Mesenchymal stem cell (in vitro differentiated cells and primary cell): ENCODE measurements at regions not wholly inside any gene's neighbourhood (a gene's known extent, or its start where the extent isn't known, plus 50 kb on each side); places are given as distances from the start of the nearest gene placed in this dataset.
A peak's percentile ranks its signal among the peaks of the same experiment; 100 is the strongest.

Experiments used
- DNase-seq: peaks from one replicate; pipeline ENCODE4 v3.0.0-alpha.2; 2013
- H2AFZ ChIP-seq: one replicate; pipeline ENCODE4 v1.6.1; 2013; ENCODE audit warnings: low read depth, mild to moderate bottlenecking, control low read depth, inconsistent platforms, low read length, moderate library complexity
- H2AK5ac ChIP-seq: 2 replicates; pipeline ENCODE4 v1.6.1; 2013; ENCODE audit warnings: low read length, moderate library complexity, mild to moderate bottlenecking, inconsistent platforms; ENCODE audit not compliant: severe bottlenecking
- H2BK120ac ChIP-seq: one replicate; pipeline ENCODE4 v1.6.1; 2013; ENCODE audit warnings: low read depth, mild to moderate bottlenecking, inconsistent platforms, low read length, moderate library complexity
- H2BK12ac ChIP-seq, 2 experiments: one replicate each; pipeline ENCODE4 v1.6.1; 2013; ENCODE audit warnings: inconsistent platforms in 2 of 2, low read length in 2 of 2, mild to moderate bottlenecking in 2 of 2, moderate library complexity in 2 of 2, control low read depth in 1 of 2
- H2BK15ac ChIP-seq: one replicate; pipeline ENCODE4 v1.6.1; 2013; ENCODE audit warnings: mild to moderate bottlenecking, low read depth, inconsistent platforms; ENCODE audit not compliant: poor library complexity, severe bottlenecking
- H2BK5ac ChIP-seq: 2 replicates; pipeline ENCODE4 v1.6.1; 2013; ENCODE audit warnings: low read depth, mild to moderate bottlenecking, low read length, control low read depth, inconsistent platforms; ENCODE audit not compliant: poor library complexity, severe bottlenecking
- H3K14ac ChIP-seq, 2 experiments: one replicate each; pipeline ENCODE4 v1.6.1; 2013; ENCODE audit warnings: inconsistent platforms in 2 of 2, low read length in 2 of 2, control low read depth in 1 of 2, mild to moderate bottlenecking in 1 of 2, moderate library complexity in 1 of 2
- H3K18ac ChIP-seq, 2 experiments: one replicate each; pipeline ENCODE4 v1.6.1; 2013; ENCODE audit warnings: inconsistent platforms in 2 of 2, low read length in 2 of 2, control low read depth in 1 of 2, low read depth in 1 of 2, mild to moderate bottlenecking in 1 of 2
- H3K23ac ChIP-seq, 2 experiments: one replicate each; pipeline ENCODE4 v1.6.1; 2013; ENCODE audit warnings: inconsistent platforms in 2 of 2, low read length in 2 of 2, mild to moderate bottlenecking in 2 of 2, moderate library complexity in 2 of 2, control low read depth in 1 of 2
- H3K27ac ChIP-seq: 2 replicates; pipeline ENCODE4 v1.5.1; 2013; ENCODE audit warnings: mild to moderate bottlenecking, moderate library complexity, low read length, control low read depth, inconsistent platforms; ENCODE audit not compliant: poor library complexity, severe bottlenecking
- H3K27me3 ChIP-seq, 2 experiments: 2 replicates each; pipeline versions ENCODE4 v1.6.1 to v1.7.0; 2013; ENCODE audit warnings: low read length in 2 of 2, mild to moderate bottlenecking in 2 of 2, moderate library complexity in 2 of 2, control low read depth in 1 of 2, inconsistent platforms in 1 of 2; ENCODE audit not compliant: control insufficient read depth in 1 of 2, insufficient read depth in 1 of 2
- H3K36me3 ChIP-seq, 2 experiments: 2 replicates each; pipeline versions ENCODE4 v1.6.1 to v1.7.0; 2013; ENCODE audit warnings: low read length in 2 of 2, control low read depth in 1 of 2, inconsistent platforms in 1 of 2, low read depth in 1 of 2, mild to moderate bottlenecking in 1 of 2; ENCODE audit not compliant: insufficient read depth in 2 of 2, control insufficient read depth in 1 of 2
- H3K4ac ChIP-seq, 2 experiments: one replicate each; pipeline ENCODE4 v1.6.1; 2013; ENCODE audit warnings: inconsistent platforms in 2 of 2, low read length in 2 of 2, mild to moderate bottlenecking in 2 of 2, moderate library complexity in 2 of 2, control low read depth in 1 of 2, low read depth in 1 of 2
- H3K4me1 ChIP-seq: 2 replicates; pipeline ENCODE4 v1.6.1; 2013; ENCODE audit warnings: low read depth, low read length, control low read depth; ENCODE audit not compliant: control insufficient read depth, insufficient read depth
- H3K4me2 ChIP-seq: 2 replicates; pipeline ENCODE4 v1.6.1; 2013; ENCODE audit warnings: low read length, mild to moderate bottlenecking, inconsistent platforms; ENCODE audit not compliant: poor library complexity, severe bottlenecking
- H3K4me3 ChIP-seq, 2 experiments: 2 replicates each; pipeline versions ENCODE4 v1.5.1 to v1.7.0; 2013; ENCODE audit warnings: low read length in 2 of 2, mild to moderate bottlenecking in 2 of 2, control low read depth in 1 of 2, low read depth in 1 of 2; ENCODE audit not compliant: insufficient read depth in 1 of 2
- H3K79me1 ChIP-seq: replicated peaks from 2 replicates; pipeline ENCODE4 v1.6.1; 2013; ENCODE audit warnings: mild to moderate bottlenecking, control low read depth, low read length, inconsistent platforms; ENCODE audit not compliant: poor library complexity, severe bottlenecking
- H3K9ac ChIP-seq: 2 replicates; pipeline ENCODE4 v1.7.0; 2013; ENCODE audit warnings: mild to moderate bottlenecking, low read length, moderate library complexity
- H3K9me3 ChIP-seq: 2 replicates; pipeline ENCODE4 v1.7.0; 2013; ENCODE audit warnings: mild to moderate bottlenecking, low read length; ENCODE audit not compliant: control insufficient read depth
- H4K8ac ChIP-seq: one replicate; pipeline ENCODE4 v1.6.1; 2013; ENCODE audit warnings: inconsistent platforms, mild to moderate bottlenecking, low read length, moderate library complexity
- H4K91ac ChIP-seq: one replicate; pipeline ENCODE4 v1.6.1; 2013; ENCODE audit warnings: mild to moderate bottlenecking, low read length, inconsistent platforms
- WGBS: methylation state at CpG from one replicate; pipeline ENCODE4 v1.1.7; 2013; ENCODE audit warnings: mixed read lengths; 5-methylcytosine and 5-hydroxymethylcytosine counted together

DNA sequence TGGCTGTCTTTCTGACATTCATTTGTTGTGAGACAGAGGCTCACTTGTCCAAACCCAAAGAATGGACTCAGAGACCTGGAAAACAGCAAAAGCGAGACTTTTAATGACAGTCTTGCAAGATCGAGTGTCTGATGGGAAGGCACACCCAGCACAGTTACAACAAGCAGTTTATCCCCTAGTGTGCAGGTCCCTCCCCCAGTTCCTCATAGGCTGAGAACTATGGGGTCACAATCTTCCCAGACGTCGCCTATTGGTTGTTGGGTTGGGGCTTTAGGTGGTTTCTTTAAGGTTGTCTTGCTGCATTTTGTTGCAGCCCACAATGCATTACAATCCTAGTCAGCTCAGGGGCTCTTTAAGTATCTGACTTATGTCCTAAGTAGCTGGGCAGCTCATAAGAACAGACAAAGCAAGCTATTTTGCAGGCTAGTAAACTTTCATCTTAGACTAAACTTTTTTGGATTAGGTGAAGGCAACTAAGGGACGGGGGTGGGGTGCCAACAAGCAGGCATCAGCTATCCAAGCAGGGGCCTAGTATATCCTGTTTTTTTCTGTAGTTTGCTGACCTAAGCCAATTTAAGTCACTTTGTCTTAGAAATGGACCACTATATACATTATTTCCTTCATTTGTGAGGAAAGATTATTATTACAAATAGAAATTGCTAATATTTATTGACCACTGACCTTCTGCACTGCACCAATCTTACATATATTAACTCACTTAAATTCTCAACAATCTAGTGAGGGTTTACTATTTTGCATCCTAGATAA is 151.8 kb downstream of the SETD4 start:
- Histone ChIP-seq H3K18ac (no peak overlapping the region), H2BK120ac (no peak overlapping the region), H2BK5ac (no peak overlapping the region), H3K4me3 (no peak overlapping the region), H3K4ac (no peak overlapping the region), H2AFZ (no peak overlapping the region), H3K27me3 (no peaks in the 10 kb centered on the region), H3K4me1 (peaks cover 2% of the 10 kb centered on the region), H3K23ac (no peak overlapping the region), H3K4me2 (no peak overlapping the region), H3K27ac (no peak overlapping the region), H2BK15ac (no peak overlapping the region), H3K14ac (no peak overlapping the region), H4K91ac (no peak overlapping the region), H2BK12ac (no peak overlapping the region), H3K36me3 (no peaks in the 10 kb centered on the region), H3K79me1 (no peaks in the 10 kb centered on the region), H4K8ac (no peak overlapping the region), H3K9ac (no peak overlapping the region), H2AK5ac (no peak overlapping the region), H3K9me3 (no peaks in the 10 kb centered on the region)
- DNase-seq: no peak
- 88% methylated on average over 5 of the region's 5 CpGs for WGBS

DNA sequence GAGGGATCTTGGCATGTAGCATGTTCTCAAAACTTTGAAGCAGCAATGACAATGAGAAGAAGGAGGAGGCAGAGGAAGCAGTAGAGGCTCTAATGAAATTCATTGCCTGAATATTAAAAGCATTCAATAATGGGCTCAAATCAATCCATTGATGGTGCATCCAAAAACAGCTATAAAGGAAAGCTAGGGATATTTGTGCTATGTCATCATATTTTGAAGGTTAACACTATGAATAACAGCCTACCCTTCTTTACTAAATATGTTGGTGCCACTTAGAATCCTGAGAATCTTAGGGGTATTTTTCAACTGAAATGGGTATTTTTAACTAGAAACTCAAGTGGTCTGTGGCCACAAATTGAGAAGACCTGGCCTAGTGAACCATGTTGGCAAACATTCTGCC is 153.7 kb downstream of the SETD4 start:
- Histone ChIP-seq H4K91ac (no peak overlapping the region), H3K4ac (no peak overlapping the region), H3K4me2 (no peak overlapping the region), H3K9ac (peak overlapping the region; percentile 48), H2BK120ac (no peak overlapping the region), H3K14ac (no peak overlapping the region), H3K27me3 (no peaks in the 10 kb centered on the region), H3K23ac (no peak overlapping the region), H2AK5ac (no peak overlapping the region), H2BK5ac (no peak overlapping the region), H2BK15ac (no peak overlapping the region), H3K4me1 (peaks cover 2% of the 10 kb centered on the region), H3K4me3 (peak overlapping the region in 1 of 2 experiments; percentile 2), H2AFZ (no peak overlapping the region), H3K36me3 (no peaks in the 10 kb centered on the region), H3K79me1 (no peaks in the 10 kb centered on the region), H3K9me3 (no peaks in the 10 kb centered on the region), H3K18ac (no peak overlapping the region), H4K8ac (no peak overlapping the region), H3K27ac (no peak overlapping the region), H2BK12ac (no peak overlapping the region)
- no peak for DNase-seq

GRCh38 chr21:35905963-35906345 is 154.4 kb downstream of the SETD4 start:
- no peak overlapping the region for H3K18ac ChIP-seq
- DNase-seq: no peak
- H3K9me3 ChIP-seq: no peaks in the 10 kb centered on the region
- no peak overlapping the region for H2BK15ac ChIP-seq
- H2AFZ ChIP-seq: no peak overlapping the region
- no peak overlapping the region for H4K91ac ChIP-seq
- H3K4me2 ChIP-seq: no peak overlapping the region
- H3K4ac ChIP-seq: no peak overlapping the region
- no peaks in the 10 kb centered on the region for H3K36me3 ChIP-seq
- H2BK120ac ChIP-seq: no peak overlapping the region
- H3K4me1 ChIP-seq: peaks cover 2% of the 10 kb centered on the region
- H2BK12ac ChIP-seq: no peak overlapping the region
- H3K14ac ChIP-seq: no peak overlapping the region
- peak overlapping the region; percentile 48 for H3K9ac ChIP-seq
- peak overlapping the region in 1 of 2 experiments; percentile 2 for H3K4me3 ChIP-seq
- no peaks in the 10 kb centered on the region for H3K27me3 ChIP-seq
- no peaks in the 10 kb centered on the region for H3K79me1 ChIP-seq
- H3K27ac ChIP-seq: no peak overlapping the region
- H2AK5ac ChIP-seq: no peak overlapping the region
- WGBS: 98% methylated on average over 8 of the region's 8 CpGs
- H4K8ac ChIP-seq: no peak overlapping the region
- H2BK5ac ChIP-seq: no peak overlapping the region
- no peak overlapping the region for H3K23ac ChIP-seq

GRCh38 chr21:35905096-35905962 is 155.0 kb downstream of the SETD4 start:
- Histone ChIP-seq H3K23ac (no peak overlapping the region), H3K36me3 (no peaks in the 10 kb centered on the region), H2BK120ac (no peak overlapping the region), H3K14ac (no peak overlapping the region), H4K8ac (no peak overlapping the region), H3K9ac (peak overlapping the region; percentile 48), H3K4me1 (peaks cover 2% of the 10 kb centered on the region), H4K91ac (no peak overlapping the region), H3K79me1 (no peaks in the 10 kb centered on the region), H2BK5ac (no peak overlapping the region), H3K27ac (no peak overlapping the region), H3K18ac (no peak overlapping the region), H3K27me3 (no peaks in the 10 kb centered on the region), H3K4me3 (peak overlapping the region in 1 of 2 experiments; percentile 32), H2AFZ (no peak overlapping the region), H3K4me2 (no peak overlapping the region), H3K9me3 (no peaks in the 10 kb centered on the region), H2BK15ac (no peak overlapping the region), H3K4ac (no peak overlapping the region), H2AK5ac (no peak overlapping the region), H2BK12ac (no peak overlapping the region)
- 87% methylated on average over 10 of the region's 11 CpGs for WGBS
- no peak for DNase-seq
